PC-9 (cell line): ENCODE measurements at regions not wholly inside any gene's neighbourhood (a gene's known extent, or its start where the extent isn't known, plus 50 kb on each side); places are given as distances from the start of the nearest gene placed in this dataset.

Experiments
- CTCF ChIP-seq: fragments of 200-600 bp; sonication (generic); conservative IDR thresholded peaks from 2 replicates; pipeline ENCODE4 v1.6.1; 2017; ENCODE audit warnings: mixed run types, antibody characterized with exemption, mild to moderate bottlenecking, moderate library complexity
- EZH2 ChIP-seq: fragments of 200-600 bp; sonication (generic); IDR thresholded peaks from 2 replicates; pipeline ENCODE4 v1.8.0; 2017; ENCODE audit warnings: antibody characterized with exemption, low read depth

DNA sequence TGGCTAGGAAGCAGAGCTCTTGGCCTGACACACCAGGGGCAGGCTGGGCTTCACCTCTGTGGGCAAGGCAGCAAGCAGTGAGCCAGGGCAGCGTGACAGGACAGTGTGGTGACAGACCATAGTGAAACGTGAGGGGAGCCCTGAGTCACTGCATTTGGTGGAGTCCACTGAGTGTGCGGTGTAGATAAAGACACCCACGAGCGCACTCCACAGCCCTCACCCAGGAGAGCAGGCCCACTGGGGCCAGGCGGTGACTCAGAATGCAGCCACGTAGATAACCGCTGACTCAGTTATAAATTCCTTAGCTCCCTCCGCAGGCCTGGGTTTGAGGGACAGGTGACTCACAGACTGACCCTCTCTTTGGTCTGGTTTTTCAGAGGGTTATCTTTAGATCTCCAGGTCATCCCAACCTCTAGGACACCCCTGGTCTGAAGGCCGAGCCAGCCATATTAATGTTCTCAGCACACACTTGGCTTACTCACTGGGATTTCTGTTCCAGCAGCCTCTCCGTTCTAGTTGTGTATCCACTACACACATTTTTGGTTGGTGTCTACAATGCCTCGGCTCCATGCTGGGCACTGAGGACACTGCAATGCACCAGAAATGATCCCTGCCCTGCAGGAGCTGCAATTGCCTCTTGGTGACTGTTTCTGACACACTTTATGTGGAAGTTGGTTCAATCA, 90.2 kb upstream of the TSPAN2 start:
- TF ChIP-seq CTCF (no peak), EZH2 (no peak)
